ENCODE measurements at regions not wholly inside any gene's neighbourhood (a gene's known extent, or its start where the extent isn't known, plus 50 kb on each side); places are given as distances from the start of the nearest gene placed in this dataset.

GRCh38 chr3:176313426-176313825 is 883.9 kb downstream of the TBL1XR1 start:
- DNase-seq: no peak
- Histone ChIP-seq H3K27me3 (replicated peaks) (no peaks in the 10 kb centered on the region), H3K4me3 (ENCODE audit: low read depth, low read length) (no peak overlapping the region), H3K36me3 (replicated peaks) (no peaks in the 10 kb centered on the region), H3K27ac (no peak overlapping the region)
- in situ Hi-C loops (cut with HindIII; ENCODE audit: low pct_ligation_motif_present, low sequenced_read_pairs): no loop called here
- no peak for TF ChIP-seq CTCF (IDR thresholded peaks at IDR 0.05; ENCODE audit: low read depth, low read length, missing control alignments)

DNA sequence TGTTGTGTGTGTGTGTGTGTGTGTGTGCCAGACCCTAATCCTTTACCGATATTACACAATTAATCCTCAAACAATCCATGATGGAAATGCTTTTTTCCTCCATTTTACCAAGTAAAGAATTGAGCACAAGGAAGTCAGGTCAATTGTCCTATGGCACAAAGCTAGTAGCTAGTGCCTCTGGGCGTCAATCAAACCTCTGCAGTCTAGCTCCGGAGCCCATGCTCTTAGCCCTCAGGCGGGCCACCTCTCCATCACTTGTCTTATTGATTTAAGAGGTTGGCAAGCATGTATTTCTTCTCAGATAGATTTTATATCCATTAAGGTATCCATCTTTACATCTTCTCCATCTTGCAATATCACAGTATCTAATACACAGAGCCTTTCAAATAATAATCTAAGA is 886.6 kb downstream of the TBL1XR1 start:
- no peak for DNase-seq
- no peaks in the 10 kb centered on the region for H3K27me3 ChIP-seq (replicated peaks)
- TF ChIP-seq CTCF (IDR thresholded peaks at IDR 0.05; ENCODE audit: low read depth, low read length, missing control alignments): no peak
- no peaks in the 10 kb centered on the region for H3K36me3 ChIP-seq (replicated peaks)
- in situ Hi-C loops (cut with HindIII; ENCODE audit: low pct_ligation_motif_present, low sequenced_read_pairs): no loop called here
- H3K4me3 ChIP-seq (ENCODE audit: low read depth, low read length): no peak overlapping the region
- H3K27ac ChIP-seq: no peak overlapping the region

- DNase-seq: no peak
- Histone ChIP-seq H3K36me3 (replicated peaks) (no peaks in the 10 kb centered on the region), H3K4me3 (ENCODE audit: low read depth, low read length) (no peak overlapping the region), H3K27ac (no peak overlapping the region), H3K27me3 (replicated peaks) (no peaks in the 10 kb centered on the region)
- in situ Hi-C loops (cut with HindIII; ENCODE audit: low pct_ligation_motif_present, low sequenced_read_pairs): no loop called here
- TF ChIP-seq CTCF (IDR thresholded peaks at IDR 0.05; ENCODE audit: low read depth, low read length, missing control alignments): no peak
These were observed 895.0 kb downstream of the TBL1XR1 start for GRCh38 chr3:176302271-176302670.

DNA sequence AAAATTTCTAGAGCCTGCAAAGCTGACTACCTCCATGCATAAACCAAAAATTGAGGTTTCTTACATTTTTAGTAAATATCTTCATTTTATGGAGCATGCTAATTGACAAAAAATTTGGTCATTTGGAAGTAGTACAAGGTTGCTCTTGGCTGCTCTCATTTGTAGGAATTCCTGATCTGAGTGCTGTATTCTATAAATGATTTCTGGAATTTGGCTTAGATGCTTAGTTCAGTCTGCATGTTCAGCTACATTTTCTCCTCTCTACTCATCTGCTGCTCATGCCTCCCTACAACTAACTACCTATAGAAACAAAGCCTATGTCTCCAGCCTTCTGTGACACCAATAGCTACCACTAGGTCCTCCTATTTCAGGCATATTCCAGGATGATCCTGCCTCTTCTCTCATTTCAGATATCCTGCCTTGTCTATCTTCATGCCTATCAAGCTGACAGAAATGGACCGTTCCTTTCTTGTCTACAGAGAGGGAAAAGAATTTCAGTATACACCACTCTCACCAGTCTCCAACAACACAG is 901.1 kb downstream of the TBL1XR1 start:
- Histone ChIP-seq H3K36me3 (replicated peaks) (no peaks in the 10 kb centered on the region), H3K4me3 (ENCODE audit: low read depth, low read length) (no peak overlapping the region), H3K27me3 (replicated peaks) (no peaks in the 10 kb centered on the region), H3K27ac (no peak overlapping the region)
- DNase-seq: no peak
- in situ Hi-C loops (cut with HindIII; ENCODE audit: low pct_ligation_motif_present, low sequenced_read_pairs): no loop called here
- no peak for TF ChIP-seq CTCF (IDR thresholded peaks at IDR 0.05; ENCODE audit: low read depth, low read length, missing control alignments)

DNA sequence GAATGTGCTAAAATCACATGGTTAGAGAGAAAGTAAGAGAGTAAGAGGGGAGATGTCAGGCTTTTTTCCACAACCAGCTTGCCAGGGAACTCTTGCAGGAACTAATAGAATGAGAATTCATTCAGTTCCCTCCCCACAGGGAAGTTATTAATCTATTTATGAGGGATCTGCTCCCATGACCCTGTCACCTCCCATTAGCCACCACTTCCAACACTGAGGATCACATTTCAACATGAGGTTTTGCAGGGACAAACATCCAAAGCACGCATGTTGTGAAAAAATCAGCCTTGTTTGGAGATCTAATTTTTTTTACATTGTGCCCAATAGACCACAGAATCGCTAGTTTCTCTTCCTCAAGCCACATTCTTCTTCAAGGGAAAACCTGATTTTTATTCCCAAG is 904.0 kb downstream of the TBL1XR1 start:
- TF ChIP-seq CTCF (IDR thresholded peaks at IDR 0.05; ENCODE audit: low read depth, low read length, missing control alignments): no peak
- in situ Hi-C loops (cut with HindIII; ENCODE audit: low pct_ligation_motif_present, low sequenced_read_pairs): no loop called here
- Histone ChIP-seq H3K4me3 (ENCODE audit: low read depth, low read length) (no peak overlapping the region), H3K36me3 (replicated peaks) (no peaks in the 10 kb centered on the region), H3K27ac (no peak overlapping the region), H3K27me3 (replicated peaks) (no peaks in the 10 kb centered on the region)
- no peak for DNase-seq

- no peaks in the 10 kb centered on the region for H3K27me3 ChIP-seq (replicated peaks)
- no peaks in the 10 kb centered on the region for H3K36me3 ChIP-seq (replicated peaks)
- TF ChIP-seq CTCF (IDR thresholded peaks at IDR 0.05; ENCODE audit: low read depth, low read length, missing control alignments): no peak
- H3K4me3 ChIP-seq (ENCODE audit: low read depth, low read length): no peak overlapping the region
- no peak overlapping the region for H3K27ac ChIP-seq
- no peak for DNase-seq
- in situ Hi-C loops (cut with HindIII; ENCODE audit: low pct_ligation_motif_present, low sequenced_read_pairs): no loop called here
These were observed 910.7 kb downstream of the TBL1XR1 start for GRCh38 chr3:176286476-176287085.
